KBM-7 (cell line): ENCODE measurements at regions not wholly inside any gene's neighbourhood (a gene's known extent, or its start where the extent isn't known, plus 50 kb on each side); places are given as distances from the start of the nearest gene placed in this dataset.

Experiments
- DNase-seq: peaks from one replicate; pipeline ENCODE4 v3.0.0-alpha.2; 2015
- in situ Hi-C: fragments of 300-500 bp; cut with MboI; formaldehyde crosslinking; loops from 2 replicates; pipeline ENCODE4 v1.14.3; 2020; ENCODE audit warnings: low sequenced_read_pairs, low pct_unique_long_range_greater_than_20kb, mixed read lengths

GRCh38 chr6:51398793-51399192 is 580.1 kb downstream of the TFAP2B start:
- DNase-seq = no peak
- in situ Hi-C loops = no loop called here

- in situ Hi-C loops = no loop called here
- DNase-seq = no peak
These were observed 591.8 kb downstream of the TFAP2B start for GRCh38 chr6:51410453-51410852.

GRCh38 chr6:51411496-51412125 is 592.9 kb downstream of the TFAP2B start:
- in situ Hi-C loops = no loop called here
- no peak for DNase-seq

- in situ Hi-C loops = no loop called here
- DNase-seq = no peak
These were observed 595.7 kb downstream of the TFAP2B start for GRCh38 chr6:51414361-51414760.

- in situ Hi-C loops = no loop called here
- no peak for DNase-seq
These were observed 596.8 kb downstream of the TFAP2B start for GRCh38 chr6:51415501-51415900.

- in situ Hi-C loops = no loop called here
- no peak for DNase-seq
These were observed 610.5 kb downstream of the TFAP2B start for GRCh38 chr6:51429017-51429712.

- in situ Hi-C loops = no loop called here
- DNase-seq = no peak
These were observed 611.9 kb downstream of the TFAP2B start for GRCh38 chr6:51430589-51430988.

- in situ Hi-C loops = no loop called here
These were observed 613.8 kb downstream of the TFAP2B start for GRCh38 chr6:51432481-51432880.

GRCh38 chr6:51450248-51450957 is 631.7 kb downstream of the TFAP2B start:
- no peak for DNase-seq
- in situ Hi-C loops = no loop called here

More at GRCh38 chr6:51432481-51432880, 613.8 kb downstream of the TFAP2B start:
- DNase-seq = no peak

GRCh38 chr6:51450958-51451357 is 632.3 kb downstream of the TFAP2B start:
- DNase-seq = no peak
- in situ Hi-C loops = no loop called here

GRCh38 chr6:51456282-51456681 is 631.1 kb downstream of the PKHD1 start:
- in situ Hi-C loops = no loop called here

GRCh38 chr6:51459958-51460357 is 627.5 kb downstream of the PKHD1 start:
- no peak for DNase-seq
- in situ Hi-C loops = no loop called here

More at GRCh38 chr6:51456282-51456681, 631.1 kb downstream of the PKHD1 start:
- DNase-seq = no peak

- in situ Hi-C loops = no loop called here
- no peak for DNase-seq
These were observed 624.5 kb downstream of the PKHD1 start for GRCh38 chr6:51462896-51463295.

- DNase-seq = no peak
These were observed 624.1 kb downstream of the PKHD1 start for GRCh38 chr6:51463321-51463720.

GRCh38 chr6:51464956-51465355 is 622.5 kb downstream of the PKHD1 start:
- DNase-seq = no peak
- in situ Hi-C loops = no loop called here

More at GRCh38 chr6:51463321-51463720, 624.1 kb downstream of the PKHD1 start:
- in situ Hi-C loops = no loop called here

- in situ Hi-C loops = no loop called here
- no peak for DNase-seq
These were observed 621.0 kb downstream of the PKHD1 start for GRCh38 chr6:51466427-51466826.

- in situ Hi-C loops = no loop called here
- no peak for DNase-seq
These were observed 620.0 kb downstream of the PKHD1 start for GRCh38 chr6:51467231-51467952.

GRCh38 chr6:51468704-51469103 is 618.7 kb downstream of the PKHD1 start:
- no peak for DNase-seq
- in situ Hi-C loops = no loop called here

- DNase-seq = no peak
- in situ Hi-C loops = no loop called here
These were observed 614.5 kb downstream of the PKHD1 start for GRCh38 chr6:51472745-51473487.
